GM15510 (cell line): ENCODE measurements at regions not wholly inside any gene's neighbourhood (a gene's known extent, or its start where the extent isn't known, plus 50 kb on each side); places are given as distances from the start of the nearest gene placed in this dataset.

Experiments used
- POLR2A ChIP-seq: IDR thresholded peaks from 3 replicates; pipeline ENCODE4 v1.6.1; 2011; ENCODE audit warnings: borderline replicate concordance; ENCODE audit not compliant: insufficient read length; ENCODE audit errors: extremely low read depth

GRCh38 chr2:133685636-133686215, 117.5 kb upstream of the NCKAP5 start:
- no peak for TF ChIP-seq POLR2A

GRCh38 chr2:133690780-133691179, 122.5 kb upstream of the NCKAP5 start:
- no peak for TF ChIP-seq POLR2A

GRCh38 chr2:133691336-133691735, 123.1 kb upstream of the NCKAP5 start:
- TF ChIP-seq POLR2A: no peak

GRCh38 chr2:133705287-133705686, 137.0 kb upstream of the NCKAP5 start:
- no peak for TF ChIP-seq POLR2A

GRCh38 chr2:133710613-133711012, 142.3 kb upstream of the NCKAP5 start:
- TF ChIP-seq POLR2A: no peak

GRCh38 chr2:133711201-133711600, 142.9 kb upstream of the NCKAP5 start:
- no peak for TF ChIP-seq POLR2A

GRCh38 chr2:133711806-133712205, 143.5 kb upstream of the NCKAP5 start:
- no peak for TF ChIP-seq POLR2A

GRCh38 chr2:133712369-133712768, 144.1 kb upstream of the NCKAP5 start:
- TF ChIP-seq POLR2A: no peak

GRCh38 chr2:133713049-133713580, 144.9 kb upstream of the NCKAP5 start:
- TF ChIP-seq POLR2A: no peak

GRCh38 chr2:133716166-133716565, 147.9 kb upstream of the NCKAP5 start:
- no peak for TF ChIP-seq POLR2A

- no peak for TF ChIP-seq POLR2A
These were observed 149.2 kb upstream of the NCKAP5 start for GRCh38 chr2:133717497-133717896.

GRCh38 chr2:133718688-133719201, 150.5 kb upstream of the NCKAP5 start:
- no peak for TF ChIP-seq POLR2A

GRCh38 chr2:133720429-133720828, 152.2 kb upstream of the NCKAP5 start:
- no peak for TF ChIP-seq POLR2A

- no peak for TF ChIP-seq POLR2A
These were observed 152.9 kb upstream of the NCKAP5 start for GRCh38 chr2:133721118-133721517.

GRCh38 chr2:133723133-133723532, 154.9 kb upstream of the NCKAP5 start:
- TF ChIP-seq POLR2A: no peak

GRCh38 chr2:133726973-133727372, 158.7 kb upstream of the NCKAP5 start:
- TF ChIP-seq POLR2A: no peak
